Inflammatory macrophage treated with lipopolysaccharide for 1 hour (primary cell): ENCODE measurements at regions not wholly inside any gene's neighbourhood (a gene's known extent, or its start where the extent isn't known, plus 50 kb on each side); places are given as distances from the start of the nearest gene placed in this dataset.
"Not testable (repeated sequence)": the region's sequence is repeated elsewhere in the genome, so short reads cannot be mapped to it uniquely, and the experiment has no call there.

ENCODE experiments used
- DNase-seq, 2 donors: peaks; one replicate each; pipeline ENCODE4 v3.0.0-alpha.2; 2020 to 2022

DNA sequence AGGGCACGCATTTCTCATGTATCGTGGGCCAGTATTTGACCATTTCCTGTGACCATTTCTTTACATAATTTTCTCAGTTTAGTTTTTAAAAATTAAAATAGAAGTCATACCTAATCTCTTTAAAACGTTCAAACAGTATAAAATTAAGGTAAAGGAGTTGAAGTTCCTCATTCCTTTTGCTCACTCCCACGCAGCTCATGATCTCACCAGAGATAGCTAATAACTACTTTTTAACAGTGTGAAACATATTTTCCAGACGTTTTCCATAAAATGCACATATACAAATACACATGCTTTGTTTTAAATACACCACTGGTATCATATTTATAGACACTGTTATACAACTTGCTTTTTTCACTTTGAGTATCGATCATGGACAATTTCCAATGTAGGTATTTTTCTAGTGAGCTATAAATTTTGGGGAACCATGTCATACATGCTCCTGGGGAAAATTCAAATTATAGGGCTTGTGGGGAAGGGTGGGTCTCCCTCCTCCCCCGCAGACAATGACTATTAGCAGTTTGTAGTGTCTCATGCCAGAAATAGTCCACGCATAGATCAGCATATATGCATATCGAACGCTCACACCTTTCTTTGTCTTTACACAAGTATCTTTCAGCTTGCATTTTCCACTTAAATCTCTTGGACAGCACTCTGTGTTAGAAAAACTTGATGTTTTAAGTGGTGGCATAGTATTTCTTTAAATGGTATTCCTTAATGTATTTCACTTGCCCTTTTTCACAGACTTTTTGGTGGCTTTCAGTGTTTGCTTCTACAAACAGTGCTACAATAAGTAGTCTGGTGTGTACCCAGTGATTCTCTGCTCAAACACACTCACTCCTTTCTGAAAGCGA is 145.5 kb upstream of the ZNF217 start:
- DNase-seq = peak; percentile 60

DNA sequence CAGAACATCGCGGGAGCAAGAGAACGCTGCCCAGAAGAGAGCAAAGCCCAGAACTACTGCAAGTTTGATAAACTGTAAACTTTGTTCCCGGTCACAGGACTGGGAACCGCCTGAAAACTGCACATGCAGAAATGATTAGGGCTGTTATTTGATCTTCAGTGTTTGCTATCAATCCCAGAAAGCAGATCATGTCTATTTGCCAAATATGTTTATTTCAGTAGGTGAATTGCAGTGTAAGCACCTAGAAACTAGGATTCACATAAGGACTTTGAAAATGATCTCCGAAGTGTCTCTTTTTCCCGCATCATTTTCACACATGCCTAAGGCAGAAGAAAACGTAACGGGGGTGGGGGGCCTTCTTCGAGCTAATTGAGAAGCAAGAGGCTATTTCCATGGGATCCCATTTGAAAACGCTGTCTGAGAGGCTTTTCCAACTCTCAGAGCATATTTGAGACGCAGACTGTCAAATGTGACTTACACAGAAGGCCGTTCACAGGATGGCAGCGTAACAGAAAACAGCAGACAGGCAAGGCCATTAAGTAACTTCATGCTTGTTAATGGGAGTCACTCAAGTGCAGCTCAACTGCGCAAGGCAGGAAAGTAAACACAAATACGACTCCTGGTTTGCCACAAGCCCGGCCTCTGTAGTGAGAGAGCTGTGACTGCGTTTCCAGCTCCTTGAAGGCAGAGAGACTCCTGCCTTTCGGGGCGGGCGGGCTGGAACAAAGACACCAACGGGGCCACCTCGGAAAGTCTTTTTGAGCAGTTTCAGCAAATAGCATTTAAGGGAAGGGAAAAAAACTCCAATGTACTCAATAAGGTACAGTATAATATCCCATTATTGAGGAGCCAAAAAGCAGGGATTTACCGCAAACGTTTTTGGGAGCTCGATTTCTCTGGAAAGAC is 144.7 kb upstream of the ZNF217 start:
- DNase-seq = no peak

DNA sequence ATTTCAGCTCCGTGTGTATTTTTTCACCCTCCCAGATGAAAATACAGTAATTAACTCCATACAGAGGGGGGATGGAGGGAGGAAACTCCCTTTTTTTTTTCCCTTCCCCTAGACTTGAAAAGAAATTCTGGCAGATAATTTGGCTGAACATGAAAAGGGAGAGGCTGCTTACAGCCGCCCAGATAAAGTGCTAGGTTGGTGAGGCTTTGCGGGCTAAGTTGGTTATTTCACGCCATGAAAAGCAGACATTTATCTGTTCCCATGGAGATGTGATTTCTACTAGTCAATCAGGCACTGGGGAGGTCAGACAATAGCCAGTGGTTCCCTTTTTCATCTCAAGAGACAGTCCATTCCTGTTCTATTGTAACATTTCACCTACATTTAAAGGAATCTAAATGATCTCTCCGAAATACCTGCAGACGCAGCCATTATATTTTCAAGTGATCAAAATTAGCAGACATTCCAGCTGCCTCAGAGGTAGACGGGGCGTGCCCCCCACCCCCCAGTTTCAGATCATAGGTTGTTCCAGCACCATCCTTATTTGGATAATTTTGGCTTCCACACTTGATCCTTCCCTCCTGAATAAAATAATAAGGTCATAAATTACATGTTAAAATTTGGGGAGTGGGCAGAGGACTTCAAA is 143.9 kb upstream of the ZNF217 start:
- DNase-seq = peak in 1 of 2 donors; percentile 35

DNA sequence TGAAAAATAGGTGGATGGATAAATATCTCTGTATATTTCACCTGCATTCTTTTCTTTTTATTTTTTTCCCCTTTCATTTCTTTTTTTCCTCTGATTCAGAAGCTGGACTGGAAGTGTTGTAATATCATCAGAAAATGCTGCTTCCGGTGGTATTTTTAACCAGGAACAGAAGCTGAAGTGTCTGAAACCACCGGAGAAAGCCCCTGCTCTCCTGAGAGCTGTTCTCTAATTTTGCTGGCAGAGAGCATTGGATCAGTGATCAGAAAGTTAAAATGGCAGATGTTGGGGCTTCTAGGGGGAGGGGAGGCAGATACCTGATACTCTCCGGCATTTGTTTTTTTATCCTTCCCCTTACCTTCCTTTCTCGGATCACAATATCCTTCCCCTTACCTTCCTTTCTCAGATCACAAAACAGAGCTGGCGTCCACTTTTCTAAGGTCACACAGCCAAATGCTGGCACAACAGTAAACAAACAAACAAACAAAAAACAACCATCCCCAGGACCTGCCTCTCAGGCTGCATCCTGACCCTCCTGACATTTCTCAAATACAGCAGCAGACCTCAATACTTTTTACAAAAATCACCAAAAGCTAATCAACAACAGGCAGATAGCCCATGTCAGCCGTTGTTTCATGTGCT is 143.2 kb upstream of the ZNF217 start:
- peak; percentile 65 to 77 for DNase-seq

DNA sequence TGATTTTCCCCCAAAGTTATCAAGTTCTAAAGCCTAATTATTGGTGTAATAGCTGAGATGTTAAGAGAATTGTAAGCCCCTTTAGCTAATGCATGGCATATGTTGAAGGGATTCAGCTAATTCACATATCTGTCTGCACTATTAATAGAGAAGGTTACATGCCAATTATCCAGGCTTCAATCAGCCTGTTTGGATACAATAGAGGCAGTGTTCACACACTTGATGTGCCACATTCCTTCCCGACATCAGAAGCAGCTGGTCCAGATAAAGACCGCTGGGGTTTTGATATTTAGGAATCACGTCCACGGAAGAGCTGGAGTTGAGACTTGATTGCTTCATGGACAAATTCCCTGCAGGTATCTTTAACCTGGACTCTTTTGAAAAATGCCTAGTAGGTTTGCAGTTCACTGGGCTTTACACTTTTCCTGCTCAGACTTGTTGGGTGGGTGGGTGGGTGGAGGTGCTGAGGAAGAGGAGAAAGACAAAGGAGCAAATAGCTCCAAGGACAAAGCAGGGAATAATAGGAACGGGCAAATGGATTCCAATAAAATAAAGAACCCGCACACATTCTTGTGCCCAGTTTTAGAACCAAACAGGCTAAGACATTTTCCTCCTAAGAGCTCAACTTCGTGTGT is 142.6 kb upstream of the ZNF217 start:
- DNase-seq = no peak

DNA sequence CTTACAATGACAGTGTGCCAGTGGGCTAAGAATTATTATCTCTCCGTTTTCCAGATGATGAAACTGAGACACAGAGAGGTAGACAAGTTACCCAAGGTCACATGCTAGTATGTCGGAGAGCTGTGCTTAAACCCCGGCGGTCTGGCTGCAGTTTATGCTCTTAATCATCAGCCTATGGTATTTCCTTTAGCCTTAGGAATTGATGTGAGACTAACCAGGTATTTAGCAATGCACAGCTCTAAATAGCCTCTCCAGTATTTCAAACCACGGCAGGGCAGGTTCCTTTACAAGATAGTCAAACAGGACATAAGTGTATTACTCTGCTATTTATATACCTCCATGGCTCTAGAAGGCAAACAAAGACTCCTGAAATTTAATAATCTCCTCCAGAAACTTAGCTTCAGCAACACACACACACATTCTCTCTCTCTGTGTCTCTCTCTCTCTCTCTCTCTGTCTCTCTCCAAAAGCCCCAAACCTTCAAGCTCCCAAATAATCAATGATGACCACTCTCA is 142.0 kb upstream of the ZNF217 start:
- DNase-seq = no peak

DNA sequence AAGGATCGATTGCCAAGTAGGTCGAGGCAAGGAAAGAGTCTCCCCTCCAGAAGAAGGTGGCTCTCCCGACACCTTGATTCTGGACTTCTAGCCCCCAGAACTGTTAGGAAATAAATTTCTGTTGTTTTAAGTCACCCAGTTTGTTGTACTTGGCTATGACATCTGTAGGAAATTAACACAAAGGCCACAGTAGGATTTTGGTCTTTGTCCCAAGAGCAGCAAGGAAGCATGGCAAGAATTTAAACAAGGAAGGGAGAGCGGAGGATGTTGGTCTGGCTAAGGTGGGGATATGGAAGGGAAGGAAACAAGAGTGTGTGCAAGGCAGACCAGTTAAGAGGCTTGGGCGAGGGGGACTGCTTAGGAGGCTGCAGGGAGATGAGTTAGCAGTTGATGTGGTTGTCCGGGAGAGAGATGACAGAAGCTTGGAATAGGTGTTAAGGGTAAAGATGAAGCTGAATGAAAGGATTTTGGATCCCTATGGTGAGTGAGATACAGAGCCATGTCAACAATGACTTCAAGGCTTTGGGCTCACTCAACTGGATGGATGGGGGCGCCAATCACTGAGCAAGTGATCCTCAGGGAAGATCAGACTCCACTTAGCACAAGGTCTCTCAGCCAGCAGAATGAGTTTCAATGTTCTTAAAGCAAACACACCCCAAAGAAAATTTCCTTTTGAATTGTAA is 140.5 kb upstream of the ZNF217 start:
- no peak for DNase-seq

DNA sequence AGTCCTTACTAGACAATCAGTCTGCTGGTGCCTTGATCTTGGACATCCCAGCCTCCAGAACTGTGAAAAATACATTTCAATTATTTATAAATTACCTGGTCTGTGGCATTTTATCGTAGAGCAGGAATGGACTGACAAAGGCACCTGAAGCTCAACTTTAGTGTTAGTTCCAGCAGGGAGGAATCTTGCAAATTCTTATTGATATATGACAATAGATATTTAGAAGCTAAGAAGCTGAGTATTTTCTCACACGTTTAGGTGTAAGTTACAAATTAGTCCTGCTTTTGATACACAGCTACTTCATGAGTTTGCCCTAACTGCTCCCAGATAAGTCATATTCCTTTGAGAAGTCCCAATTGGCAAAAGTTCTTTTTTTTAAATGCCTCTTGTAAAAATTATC is 138.0 kb upstream of the ZNF217 start:
- no peak for DNase-seq

DNA sequence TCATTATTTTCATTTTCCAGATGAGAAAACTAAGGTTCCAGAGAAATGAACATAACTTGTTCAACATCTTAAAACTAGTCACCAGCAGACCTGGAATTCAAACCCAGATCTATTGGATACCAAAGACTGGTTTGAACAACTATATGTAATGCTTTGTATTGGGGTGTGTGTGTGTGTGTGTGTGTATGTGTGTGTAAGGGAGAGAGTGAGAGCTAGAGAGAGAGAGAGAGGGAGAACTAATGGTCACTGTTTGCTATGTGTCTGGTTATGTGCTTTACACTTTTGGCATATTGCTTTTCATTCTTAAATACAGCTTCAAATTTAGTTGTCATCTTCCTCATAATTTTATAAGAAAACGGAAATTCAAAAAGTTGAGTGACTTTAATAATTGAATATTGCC is 134.7 kb upstream of the ZNF217 start:
- no peak for DNase-seq

DNA sequence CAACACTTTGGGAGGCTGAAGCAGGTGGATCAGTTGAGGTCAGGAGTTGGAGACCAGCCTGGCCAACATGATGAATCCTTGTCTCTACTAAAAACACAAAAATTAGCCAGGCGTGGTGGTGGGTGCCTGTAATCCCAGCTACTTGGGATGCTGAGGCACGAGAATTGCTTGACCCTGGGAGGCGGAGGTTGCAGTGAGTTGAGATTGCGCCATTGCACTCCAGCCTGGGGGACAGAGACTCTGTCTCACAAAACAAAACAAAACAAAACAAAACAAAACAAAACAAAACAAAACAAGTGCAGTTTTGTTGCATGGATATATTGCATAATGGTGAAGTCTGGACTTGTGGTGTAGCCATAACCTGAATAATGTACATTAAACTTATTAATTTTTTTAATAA is 133.6 kb upstream of the ZNF217 start:
- not testable (repeated sequence) for DNase-seq

DNA sequence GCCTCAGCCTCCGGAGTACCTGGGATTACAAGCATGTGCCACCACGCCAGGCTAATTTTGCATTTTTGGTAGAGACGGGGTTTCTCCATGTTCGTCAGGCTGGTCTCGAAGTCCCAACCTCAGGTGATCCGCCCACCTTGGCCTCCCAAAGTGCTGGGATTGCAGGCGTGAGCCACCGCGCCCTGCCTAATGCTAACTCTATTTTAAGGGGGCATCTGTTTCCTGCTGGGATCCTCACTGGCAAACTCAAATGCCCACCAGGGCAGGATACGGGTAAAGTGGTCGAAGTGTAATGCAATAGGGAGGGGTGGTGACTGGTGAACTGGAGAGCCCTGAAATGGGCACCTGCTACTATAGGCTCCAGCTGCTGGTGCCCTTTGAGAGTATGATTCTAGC is 131.9 kb upstream of the ZNF217 start:
- DNase-seq = no peak

DNA sequence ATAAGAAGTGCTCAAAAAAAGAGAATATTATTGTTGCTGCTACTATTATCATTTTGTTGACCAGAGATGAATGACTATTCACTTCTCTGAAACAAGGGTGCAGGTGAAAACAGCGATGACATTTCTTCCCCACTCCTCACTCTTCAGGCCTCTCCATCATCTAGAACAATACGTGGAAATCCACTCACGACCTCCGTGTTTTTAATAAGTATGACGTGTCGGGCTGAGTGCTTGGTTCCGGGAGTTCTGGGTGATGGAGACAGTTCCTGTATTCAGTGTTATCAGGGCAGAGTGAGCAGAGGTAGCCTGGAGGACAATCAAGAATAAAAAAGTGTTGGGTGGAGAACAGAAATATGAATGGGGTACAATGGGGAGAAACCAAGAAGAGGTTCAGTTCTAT is 130.0 kb upstream of the ZNF217 start:
- no peak for DNase-seq

DNA sequence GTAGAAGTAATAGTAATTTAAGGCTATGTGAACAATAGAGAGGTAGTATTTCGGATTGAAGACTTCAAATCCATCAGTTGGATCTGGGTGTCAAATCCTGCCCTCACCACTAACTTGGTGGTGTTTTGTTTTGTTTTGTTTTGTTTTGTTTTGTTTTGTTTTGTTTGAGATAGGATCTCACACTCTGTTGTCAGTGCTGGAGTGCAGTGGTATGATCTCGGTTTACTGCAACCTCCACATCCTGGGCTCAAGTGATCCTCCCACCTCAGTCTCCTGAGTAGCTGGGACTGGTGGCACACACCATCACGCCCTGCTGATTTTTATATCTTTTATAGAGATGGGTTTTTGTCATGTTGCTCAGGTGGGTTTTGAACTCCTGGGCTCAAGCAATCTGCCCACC is 129.4 kb upstream of the ZNF217 start:
- no peak for DNase-seq

DNA sequence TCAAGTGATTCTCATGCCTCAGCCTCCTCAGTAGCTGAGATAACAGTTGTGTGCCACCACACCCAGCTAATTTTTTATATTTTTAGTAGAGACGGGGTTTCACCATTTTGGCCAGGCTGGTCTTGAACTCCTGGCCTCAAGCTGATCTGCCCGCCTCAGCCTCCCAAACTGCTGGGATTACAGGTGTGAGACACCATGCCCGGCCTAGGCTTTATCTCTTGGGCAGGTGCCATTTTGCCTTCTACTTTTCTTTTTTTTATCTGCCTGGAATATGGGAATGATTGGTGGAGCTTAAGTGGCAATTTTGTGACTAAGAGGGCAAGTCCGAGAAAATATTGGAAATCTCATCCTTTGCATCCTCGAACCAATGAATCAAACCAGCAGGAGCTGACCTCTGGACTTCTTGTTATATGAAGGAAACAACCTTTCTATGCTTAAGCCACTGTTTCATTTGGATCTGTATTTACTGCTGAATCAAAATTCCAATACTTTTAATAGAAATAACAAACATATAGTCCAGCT is 128.9 kb upstream of the ZNF217 start:
- no peak for DNase-seq

DNA sequence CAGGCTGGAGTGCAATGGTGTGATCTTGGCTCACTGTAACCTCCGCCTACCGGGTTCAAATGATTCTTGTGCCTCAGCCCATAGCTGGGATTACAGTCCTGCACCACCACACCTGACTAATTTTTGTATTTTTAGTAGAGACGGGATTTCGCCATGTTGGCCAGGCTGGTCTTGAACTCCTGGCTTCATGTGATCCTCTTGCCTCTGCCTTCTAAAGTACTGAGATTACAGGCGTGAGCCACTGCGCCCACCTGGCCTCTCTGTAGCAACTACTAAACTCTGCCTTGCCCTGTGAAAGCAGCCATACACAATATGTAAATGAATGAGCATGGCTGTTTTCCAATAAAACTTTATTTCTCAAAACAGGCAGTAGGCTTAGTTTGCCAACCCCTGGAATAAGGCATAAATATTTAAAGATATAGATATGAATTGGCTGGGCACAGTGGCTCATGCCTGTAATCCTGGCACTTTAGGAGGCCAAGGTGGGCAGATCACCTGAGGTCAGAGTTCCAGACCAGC is 127.9 kb upstream of the ZNF217 start:
- DNase-seq = not testable (repeated sequence)

DNA sequence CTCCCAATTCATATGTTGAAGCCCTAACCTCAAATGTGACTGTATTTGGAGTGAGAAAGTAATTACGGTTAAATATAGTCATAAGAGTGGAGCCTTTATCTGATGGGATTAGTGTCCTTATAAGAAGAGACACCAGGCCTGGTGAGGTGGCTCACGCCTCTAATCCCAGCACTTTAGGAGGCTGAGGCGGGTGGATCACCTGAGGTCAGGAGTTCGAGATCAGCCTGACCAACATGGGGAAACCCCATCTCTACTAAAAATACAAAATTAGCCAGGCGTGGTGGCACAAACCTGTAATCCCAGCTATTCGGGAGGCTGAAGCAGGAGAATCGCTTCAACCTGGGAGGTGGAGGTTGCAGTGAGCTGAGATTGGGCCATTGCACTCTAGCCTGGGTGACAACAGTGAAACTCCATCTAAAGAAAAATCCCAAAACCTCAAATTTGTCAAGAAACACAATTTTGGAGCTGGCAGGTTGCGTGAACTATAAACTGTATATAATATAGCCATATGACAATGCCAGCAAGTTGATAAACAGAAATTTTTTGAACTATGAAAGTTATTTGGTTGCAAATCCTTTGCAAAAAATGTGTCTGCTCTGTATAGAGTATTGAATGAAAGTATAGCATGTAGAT is 125.6 kb upstream of the ZNF217 start:
- DNase-seq = not testable (repeated sequence)

DNA sequence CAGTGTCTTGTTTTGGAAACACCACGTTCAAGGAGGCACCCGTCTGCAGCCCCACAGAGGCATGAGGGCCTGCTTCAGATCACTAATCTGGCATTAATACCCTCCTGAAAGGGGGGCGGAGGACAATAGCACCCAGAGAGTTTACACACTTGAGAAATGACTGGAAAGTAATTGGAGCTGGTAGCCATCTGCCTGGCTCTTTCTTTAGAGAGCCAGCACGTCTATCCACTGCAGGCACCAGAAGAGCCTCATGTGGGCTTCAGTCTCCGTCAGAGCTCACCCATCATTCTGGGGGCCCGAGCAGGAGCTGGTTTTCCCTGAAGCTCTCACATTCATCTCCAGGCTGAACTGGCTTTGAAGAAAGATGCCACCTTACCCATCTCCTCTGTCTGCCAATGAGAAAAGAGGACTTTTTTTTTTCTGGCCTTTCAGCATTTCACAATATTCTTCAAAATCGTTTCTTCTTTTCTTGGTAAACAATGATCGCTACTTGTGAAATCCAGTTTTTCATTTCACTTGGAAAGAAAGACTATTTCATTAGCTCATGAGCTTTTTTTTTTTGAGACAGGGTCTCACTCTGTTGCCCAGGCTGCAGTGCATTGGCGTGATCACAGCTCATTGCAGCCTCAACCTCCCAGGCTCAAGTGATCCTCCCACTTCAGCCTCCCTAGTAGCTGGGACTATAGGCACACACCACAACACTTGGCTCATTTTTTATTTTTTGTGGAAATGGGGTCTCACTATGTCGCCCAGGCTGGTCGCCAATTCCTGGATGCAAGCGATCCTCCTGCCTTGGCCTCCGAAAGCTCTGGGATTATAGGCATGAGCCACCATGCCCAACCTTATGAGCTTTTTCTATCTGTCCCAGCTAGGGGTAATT is 124.7 kb upstream of the ZNF217 start:
- peak in 1 of 2 donors; percentile 70 for DNase-seq

DNA sequence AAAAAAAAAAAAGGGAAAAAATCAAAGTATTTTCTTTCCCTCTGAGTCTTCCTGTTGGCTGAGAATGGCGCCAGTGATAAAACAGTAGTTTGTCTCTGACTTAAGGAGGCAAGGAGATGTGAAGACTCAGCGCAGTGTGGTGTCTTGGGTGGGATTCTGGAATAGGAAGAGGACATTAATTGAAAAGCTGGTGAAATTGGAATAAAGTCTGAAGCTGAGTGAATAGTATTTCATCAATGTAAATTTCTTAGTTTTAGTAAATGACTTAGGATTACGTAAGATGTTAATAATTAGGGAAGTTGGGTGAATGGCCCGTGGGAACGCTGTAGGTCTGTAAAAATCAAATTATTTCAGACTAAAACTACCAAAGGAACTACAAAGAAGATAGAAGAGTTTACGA is 122.8 kb upstream of the ZNF217 start:
- DNase-seq = peak; percentile 51 to 66

DNA sequence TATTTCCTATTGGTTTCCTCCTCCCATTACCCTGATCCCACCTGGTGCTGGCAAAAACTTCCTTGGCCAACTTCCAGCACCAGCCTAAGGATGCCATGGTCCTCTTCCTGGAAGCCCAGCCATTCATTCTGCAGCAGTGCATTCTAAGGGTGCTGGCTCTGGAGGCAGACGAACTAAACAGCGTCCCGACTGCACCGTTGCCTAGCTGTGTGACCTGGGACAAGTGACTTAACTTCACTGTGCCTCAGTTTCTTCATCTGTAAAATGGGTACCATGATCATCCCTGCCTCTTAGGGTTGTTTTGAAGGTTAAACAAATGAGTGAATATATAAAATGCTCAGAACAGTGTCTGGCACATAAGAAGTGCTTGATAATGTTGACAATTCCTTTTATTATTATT is 120.9 kb upstream of the ZNF217 start:
- no peak for DNase-seq
